SIG-M5 treated with dmso at 0.1 percent for 504 hours (cell line): ENCODE measurements at regions not wholly inside any gene's neighbourhood (a gene's known extent, or its start where the extent isn't known, plus 50 kb on each side); places are given as distances from the start of the nearest gene placed in this dataset.
"Not testable (repeated sequence)": the region's sequence is repeated elsewhere in the genome, so short reads cannot be mapped to it uniquely, and the experiment has no call there.

Source experiments
- DNase-seq: peaks from one replicate; lab custom pipeline; 2025; ENCODE audit not compliant: unreplicated experiment; lab: John Stamatoyannopoulos, UW

DNA sequence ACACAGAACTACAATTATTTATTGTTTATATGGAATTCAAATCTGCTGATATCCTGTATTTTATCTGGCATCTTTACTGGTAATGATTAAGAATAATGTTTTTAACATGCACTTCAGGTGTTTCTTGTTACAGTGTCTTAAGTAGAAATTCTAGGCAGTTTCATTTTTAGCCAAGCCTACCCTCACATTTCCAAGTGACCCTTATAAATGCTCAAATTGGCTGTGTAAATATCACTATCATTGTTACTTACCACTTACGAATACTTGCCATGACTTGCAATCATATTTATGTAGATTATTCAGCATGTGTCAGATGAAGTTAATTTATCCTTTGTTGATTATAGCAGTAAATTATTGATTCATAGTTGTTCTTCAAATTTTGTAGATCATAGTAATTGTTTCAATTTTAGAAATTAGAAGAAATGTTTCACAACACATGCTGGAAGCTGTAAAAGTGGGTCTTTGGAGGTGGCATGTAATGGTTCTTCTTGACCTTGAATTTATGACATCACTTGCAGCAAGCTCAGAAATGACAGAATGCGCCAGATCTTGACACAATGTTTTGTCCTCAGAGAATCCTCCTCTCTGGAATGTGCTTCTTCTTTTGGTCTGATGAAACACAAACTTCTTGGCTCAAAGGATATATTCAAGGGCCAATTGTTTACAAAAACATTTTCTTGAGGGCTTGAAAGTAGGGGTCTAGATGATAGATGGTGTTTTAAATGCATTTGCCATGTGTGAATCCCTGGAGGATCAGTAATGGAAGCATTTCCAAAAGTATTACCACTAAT is 471.8 kb downstream of the COL12A1 start:
- no peak for DNase-seq

DNA sequence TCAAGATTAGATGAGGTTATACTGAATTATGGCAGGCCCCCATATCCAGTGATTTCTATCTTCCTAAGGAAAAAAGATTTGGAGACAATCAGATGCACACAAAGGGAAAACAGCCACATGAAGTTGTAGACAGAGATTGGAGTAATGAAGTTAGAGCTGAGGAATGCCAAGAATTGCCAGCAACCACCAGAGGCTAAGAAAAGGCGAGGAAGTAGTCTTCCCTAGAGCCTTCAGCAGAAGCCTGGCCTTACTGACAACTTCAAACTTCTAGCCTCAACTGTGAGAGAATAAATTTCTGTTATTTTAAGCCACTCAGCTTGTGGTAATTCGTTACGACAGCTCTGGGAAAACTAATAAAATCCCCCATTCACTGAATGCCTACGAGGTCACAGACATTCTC is 473.9 kb downstream of the COL12A1 start:
- no peak for DNase-seq

DNA sequence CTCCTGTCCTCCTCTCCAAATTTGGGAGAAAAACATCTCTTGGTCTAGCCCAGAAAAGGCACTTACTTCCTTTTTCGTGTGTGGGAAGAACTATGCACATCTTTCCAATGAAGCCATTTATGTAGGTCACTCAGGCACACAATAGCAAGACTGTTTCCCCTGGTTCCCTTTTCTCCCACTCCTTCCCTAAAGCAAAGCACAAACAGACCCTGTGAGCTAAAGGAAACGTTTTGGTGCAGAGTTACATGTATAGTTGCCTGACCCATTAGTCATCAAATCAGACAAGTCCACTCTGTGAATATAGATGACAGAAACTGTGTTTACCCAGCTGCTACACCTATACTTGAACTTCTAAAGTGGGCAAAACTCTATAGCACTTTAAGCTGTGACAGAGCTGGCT is 474.6 kb downstream of the COL12A1 start:
- no peak for DNase-seq

DNA sequence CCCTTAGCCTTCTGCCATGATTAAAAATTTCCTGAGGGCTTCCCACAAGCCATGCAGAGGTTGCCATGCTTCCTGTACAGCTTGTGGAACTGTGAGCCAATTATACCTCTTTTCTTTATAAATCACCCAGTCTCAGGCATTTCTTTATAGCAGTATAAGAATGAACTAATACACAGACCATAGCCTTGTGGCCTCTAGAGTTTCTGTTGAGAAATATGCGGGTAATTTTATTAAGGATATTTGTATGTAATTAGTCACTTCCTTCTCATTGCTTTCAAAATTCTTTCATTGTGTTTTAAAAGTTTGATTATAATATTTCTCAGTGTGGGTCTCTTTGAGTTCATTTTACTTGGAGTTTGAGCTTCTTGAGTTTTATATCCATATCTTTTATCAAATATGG is 484.9 kb downstream of the COL12A1 start:
- no peak for DNase-seq

DNA sequence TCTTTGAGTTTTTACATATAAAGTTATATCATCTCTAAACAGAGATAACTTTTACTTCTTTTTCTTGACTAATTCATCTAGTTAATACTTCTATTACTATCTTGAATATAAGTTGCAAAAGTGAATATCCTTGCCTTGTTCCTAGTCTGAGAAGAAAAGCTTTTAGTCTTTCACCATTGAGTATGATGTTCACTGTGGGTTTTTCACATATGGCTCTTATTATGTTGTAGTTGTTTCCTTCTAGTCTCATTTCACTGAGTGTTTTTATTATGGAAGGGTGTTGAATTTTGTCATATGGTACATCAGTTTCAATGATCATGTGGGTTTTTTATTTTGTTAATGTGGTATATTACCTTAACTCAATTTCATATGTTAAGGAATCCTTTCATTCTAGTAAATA is 488.3 kb downstream of the COL12A1 start:
- no peak for DNase-seq

DNA sequence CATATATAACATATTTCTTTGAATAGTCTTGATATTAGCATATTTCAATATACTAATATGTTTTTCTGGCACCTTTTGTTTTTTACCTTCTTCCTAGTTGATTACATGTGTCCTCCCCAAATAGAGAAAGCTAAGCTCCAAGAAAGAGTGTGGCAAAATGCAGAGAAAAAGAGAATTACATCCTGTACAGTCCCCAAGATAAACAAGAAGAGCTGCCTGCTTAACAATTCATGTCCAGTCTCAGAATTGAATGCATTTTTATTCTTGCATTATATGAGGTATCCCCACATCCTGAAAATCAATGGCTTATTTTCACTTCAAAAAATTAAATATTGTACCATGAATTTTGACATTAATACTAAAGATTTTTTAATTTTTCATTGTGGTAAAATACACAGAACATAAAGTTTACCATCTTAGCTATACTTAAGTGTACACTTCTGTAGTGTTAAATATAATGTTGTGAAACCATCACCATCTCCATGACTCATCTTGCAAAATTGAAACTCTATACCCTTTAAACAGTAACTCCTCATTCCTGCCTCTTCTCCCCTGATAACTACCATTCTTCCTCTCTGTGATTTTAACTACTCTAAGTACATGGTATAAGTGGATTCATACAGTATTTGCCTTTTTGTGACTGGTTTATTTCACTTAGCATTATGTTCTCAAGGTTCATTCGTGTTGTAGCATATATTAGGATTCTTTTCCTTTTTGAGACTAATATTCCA is 490.3 kb downstream of the COL12A1 start:
- DNase-seq, result no peak

DNA sequence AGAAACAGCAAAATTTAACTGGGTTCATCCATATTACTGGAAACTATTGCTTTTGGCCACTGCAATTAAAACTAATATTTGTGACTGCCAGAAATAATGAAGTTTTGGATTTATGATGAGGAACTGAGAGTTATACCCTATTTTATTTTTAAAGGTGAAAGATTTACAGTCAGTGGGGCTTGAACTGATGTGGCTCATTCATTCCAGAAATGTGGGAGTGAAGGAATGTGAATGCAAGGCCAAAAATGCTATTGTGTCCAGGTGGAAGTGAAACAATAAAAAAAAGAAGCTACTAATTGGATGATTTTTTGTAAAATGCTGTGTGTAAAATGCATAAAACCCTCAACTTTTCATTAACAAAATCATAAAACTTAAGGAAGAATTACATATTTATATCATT is 491.9 kb downstream of the COL12A1 start:
- DNase-seq, result no peak

DNA sequence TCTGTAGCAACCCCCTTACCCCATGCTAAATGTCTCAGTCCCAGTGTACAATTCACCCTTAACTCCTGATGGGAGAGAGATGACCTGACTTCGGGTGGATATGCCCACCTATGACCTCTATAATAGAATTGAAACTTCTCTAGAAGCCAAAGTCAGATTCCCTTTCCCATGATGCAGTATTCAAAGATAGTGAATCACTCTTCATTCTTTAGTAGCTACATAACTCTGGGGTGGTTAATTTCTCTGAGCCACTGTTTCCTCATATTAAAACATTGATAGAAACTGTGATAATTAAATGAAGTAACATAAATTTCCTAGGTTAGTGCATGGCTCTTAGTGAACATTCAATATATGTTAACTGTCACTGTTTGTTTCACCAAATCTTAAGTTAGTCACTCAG is 500.4 kb downstream of the COL12A1 start:
- no peak for DNase-seq

- not testable (repeated sequence) for DNase-seq
These were observed 501.3 kb downstream of the COL12A1 start for GRCh38 chr6:74704540-74704939.

GRCh38 chr6:74690365-74690764 is 515.5 kb downstream of the COL12A1 start:
- DNase-seq, result no peak

DNA sequence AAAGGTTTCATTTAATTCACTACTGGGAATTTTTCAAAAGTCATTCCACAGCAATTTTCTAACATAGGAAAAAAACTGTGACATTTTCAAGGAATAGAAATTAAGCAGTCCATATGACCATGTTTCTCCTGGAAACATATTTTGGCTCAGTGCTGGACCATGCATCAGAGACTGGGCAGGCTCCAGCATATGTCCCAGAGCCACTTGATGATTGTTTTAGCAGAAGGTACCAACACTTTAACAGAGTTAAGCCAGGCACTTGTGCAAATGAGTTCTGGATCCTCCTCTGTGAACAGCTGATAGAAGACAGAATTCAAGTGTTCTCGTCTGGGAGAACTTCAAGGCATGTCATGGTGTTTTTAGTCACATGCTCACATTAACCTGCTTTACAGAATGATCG is 516.3 kb downstream of the COL12A1 start:
- DNase-seq, result no peak

DNA sequence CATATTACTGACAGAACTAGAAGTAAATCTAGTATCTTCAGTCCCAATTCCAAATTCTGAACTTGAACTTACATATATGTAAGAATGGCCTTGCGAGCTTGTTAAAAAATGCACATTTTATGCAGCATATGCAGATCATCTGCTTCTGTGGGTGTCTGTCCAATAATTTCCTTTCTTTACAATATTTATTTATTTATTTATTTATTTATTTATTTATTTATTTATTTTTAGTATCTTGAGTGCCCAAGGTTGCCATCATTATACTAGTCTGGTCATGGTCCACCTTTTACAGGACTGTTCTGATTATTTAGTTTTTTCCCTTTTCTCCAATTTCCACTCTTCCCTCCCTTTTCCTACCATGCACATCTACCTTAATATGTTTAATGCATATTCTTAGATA is 528.4 kb downstream of the COL12A1 start:
- no peak for DNase-seq

DNA sequence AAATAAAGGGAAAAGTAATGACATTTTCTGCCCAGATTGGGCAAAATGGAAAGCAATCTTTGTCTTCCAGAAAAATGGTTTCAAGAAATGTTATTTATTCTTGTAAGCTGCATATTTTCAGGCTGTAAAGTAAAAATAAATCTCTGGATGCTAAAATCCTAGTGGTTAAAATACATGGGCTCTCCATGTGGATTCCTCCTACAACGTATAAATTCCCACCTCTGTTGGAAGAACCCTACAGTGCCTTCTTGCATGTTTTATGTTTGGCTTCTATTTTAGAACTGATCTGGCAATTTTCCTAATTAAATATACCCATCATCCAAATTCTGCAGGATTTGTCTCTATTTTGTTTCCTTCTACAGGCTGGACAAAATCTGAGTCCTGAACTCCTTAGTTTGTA is 528.9 kb downstream of the COL12A1 start:
- DNase-seq, result no peak

DNA sequence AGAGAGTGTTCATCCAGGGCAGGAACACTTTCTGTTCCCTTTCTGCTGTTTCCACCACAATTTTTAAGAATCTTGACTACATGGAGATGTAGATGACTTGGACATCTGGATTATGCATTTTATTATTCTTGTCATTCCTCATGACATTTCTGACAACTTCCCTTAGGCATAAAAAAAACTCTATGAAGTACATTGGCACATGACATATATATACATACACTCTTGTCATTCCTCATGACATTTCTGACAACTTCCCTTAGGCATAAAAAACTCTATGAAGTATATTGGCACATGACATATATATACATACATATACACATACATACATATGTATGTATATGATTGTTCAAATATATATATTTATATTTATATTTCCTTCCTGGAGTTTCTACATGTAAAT is 531.5 kb downstream of the COL12A1 start:
- no peak for DNase-seq

- DNase-seq, result no peak
These were observed 534.3 kb downstream of the COL12A1 start for GRCh38 chr6:74671558-74672025.

GRCh38 chr6:74658391-74658790 is 547.5 kb downstream of the COL12A1 start:
- no peak for DNase-seq

DNA sequence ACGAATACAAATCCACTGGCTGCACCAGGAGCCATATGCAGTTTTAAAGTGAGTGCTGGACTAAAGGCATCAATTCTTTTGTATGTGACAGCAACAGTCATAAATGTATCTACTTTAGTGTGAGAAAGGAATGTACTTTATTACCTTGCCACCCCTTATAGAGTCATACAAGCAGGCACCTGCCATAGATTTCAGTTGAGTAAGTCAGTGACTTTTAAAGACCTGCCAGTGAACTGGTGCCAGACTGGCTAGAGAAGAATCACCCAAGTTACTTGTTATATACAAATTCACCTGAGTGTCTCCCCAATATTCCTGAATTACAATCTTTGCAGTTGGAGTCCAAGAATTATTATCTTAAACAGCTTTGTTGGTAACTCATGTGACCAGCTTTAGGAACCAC is 547.9 kb downstream of the COL12A1 start:
- DNase-seq, result no peak

- no peak for DNase-seq
These were observed 548.8 kb downstream of the COL12A1 start for GRCh38 chr6:74657011-74657410.

DNA sequence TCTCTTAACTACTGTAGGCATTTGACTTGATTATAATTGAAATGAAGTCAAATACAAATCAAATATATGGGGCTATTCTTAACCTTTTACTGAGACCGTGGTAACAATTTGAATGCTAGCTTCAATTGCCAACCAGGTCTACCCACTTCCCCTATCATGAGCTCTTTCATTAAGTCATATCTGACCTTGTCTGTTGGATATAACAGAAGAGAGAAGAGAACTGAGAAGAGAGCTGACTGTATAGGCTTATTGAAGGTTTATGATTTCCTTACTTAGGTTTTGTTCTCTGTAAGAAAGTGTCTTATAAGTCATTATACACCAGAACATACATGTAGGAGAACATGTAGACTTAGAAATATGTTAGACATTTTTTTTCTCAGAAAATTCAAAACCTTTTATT is 549.4 kb downstream of the COL12A1 start:
- no peak for DNase-seq

GRCh38 chr6:74654296-74654695 is 551.6 kb downstream of the COL12A1 start:
- no peak for DNase-seq

GRCh38 chr6:74651948-74652842 is 553.7 kb downstream of the COL12A1 start:
- no peak for DNase-seq
